Nephron (organoid): ENCODE measurements at regions not wholly inside any gene's neighbourhood (a gene's known extent, or its start where the extent isn't known, plus 50 kb on each side); places are given as distances from the start of the nearest gene placed in this dataset.
A peak's percentile ranks its signal among the peaks of the same experiment; 100 is the strongest.

Experiments used
- H3K27ac Mint-ChIP-seq, 3 experiments: 2 replicates each; pipeline ENCODE4 v1.8.0; 2020; ENCODE audit warnings: mixed read lengths in 3 of 3, mild to moderate bottlenecking in 2 of 3, moderate library complexity in 1 of 3
- H3K27me3 Mint-ChIP-seq: 2 replicates; pipeline ENCODE4 v1.8.0; 2021; ENCODE audit warnings: low read depth, mild to moderate bottlenecking, moderate library complexity, mixed read lengths
- H3K36me3 Mint-ChIP-seq: 2 replicates; pipeline ENCODE4 v1.8.0; 2020; ENCODE audit warnings: low read depth, mixed read lengths
- H3K4me1 Mint-ChIP-seq: 2 replicates; pipeline ENCODE4 v1.8.0; 2020; ENCODE audit warnings: mixed read lengths
- H3K4me3 Mint-ChIP-seq, 3 experiments: 2 replicates each; pipeline ENCODE4 v1.8.0; 2020; ENCODE audit warnings: mild to moderate bottlenecking in 3 of 3, mixed read lengths in 3 of 3, moderate library complexity in 2 of 3
- H3K9me3 Mint-ChIP-seq: 2 replicates; pipeline ENCODE4 v1.8.0; 2020; ENCODE audit warnings: mixed read lengths
- TF ChIP-seq, protein P1 (sequence below), 3 experiments: fragments of 200-600 bp; sonication (generic); IDR thresholded peaks; one replicate each; pipeline ENCODE4 v1.5.0; 2021; ENCODE audit warnings: antibody characterized with exemption in 3 of 3; ENCODE audit not compliant: unreplicated experiment in 3 of 3

DNA sequence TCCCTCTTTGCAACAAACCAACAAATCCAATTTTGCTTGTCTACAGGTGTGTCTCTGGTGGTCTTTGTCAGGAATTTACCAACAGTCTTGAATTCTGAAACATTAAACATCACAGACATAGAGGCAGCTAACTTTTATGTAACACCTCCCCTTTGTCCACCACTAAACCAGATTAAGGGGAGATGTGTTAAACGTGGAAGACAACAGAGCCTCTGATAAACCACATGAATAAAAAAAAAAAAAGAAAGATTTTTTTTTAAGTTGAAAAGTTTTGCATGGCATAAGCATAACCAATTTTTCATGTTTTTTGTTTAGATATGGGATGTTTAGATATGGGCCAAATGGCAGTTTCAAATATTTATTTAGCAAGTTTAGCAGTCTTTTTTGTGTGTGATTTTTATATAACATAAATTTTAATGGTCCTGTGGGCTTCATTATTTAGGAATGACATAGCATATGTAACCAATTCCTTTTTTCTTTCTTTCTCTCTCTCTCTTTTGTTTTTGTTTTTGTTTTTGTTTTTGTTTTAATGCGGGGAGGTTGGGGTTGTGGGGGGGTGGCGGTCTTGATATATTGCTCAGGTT lies 60.7 kb upstream of the BTN3A2 start:
- Mint-ChIP-seq H3K9me3 (no peaks in the 10 kb centered on the region), H3K27me3 (peaks cover 4% of the 10 kb centered on the region), H3K4me3 (peak overlapping the region; percentile 87 to 92 (median 92)), H3K36me3 (no peaks in the 10 kb centered on the region), H3K4me1 (peaks cover 7% of the 10 kb centered on the region), H3K27ac (peak overlapping the region; percentile 86 to 92 (median 91))
- TF ChIP-seq, protein P1, sequence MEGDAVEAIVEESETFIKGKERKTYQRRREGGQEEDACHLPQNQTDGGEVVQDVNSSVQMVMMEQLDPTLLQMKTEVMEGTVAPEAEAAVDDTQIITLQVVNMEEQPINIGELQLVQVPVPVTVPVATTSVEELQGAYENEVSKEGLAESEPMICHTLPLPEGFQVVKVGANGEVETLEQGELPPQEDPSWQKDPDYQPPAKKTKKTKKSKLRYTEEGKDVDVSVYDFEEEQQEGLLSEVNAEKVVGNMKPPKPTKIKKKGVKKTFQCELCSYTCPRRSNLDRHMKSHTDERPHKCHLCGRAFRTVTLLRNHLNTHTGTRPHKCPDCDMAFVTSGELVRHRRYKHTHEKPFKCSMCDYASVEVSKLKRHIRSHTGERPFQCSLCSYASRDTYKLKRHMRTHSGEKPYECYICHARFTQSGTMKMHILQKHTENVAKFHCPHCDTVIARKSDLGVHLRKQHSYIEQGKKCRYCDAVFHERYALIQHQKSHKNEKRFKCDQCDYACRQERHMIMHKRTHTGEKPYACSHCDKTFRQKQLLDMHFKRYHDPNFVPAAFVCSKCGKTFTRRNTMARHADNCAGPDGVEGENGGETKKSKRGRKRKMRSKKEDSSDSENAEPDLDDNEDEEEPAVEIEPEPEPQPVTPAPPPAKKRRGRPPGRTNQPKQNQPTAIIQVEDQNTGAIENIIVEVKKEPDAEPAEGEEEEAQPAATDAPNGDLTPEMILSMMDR (IDR thresholded peaks at IDR 0.05; ENCODE audit: unreplicated experiment in 3 of 3), result no peak

- H3K4me3 Mint-ChIP-seq, result peak overlapping the region; percentile 87 to 92 (median 92)
- H3K27me3 Mint-ChIP-seq, result peaks cover 3% of the 10 kb centered on the region
- H3K36me3 Mint-ChIP-seq, result no peaks in the 10 kb centered on the region
- TF ChIP-seq, protein P1 (IDR thresholded peaks at IDR 0.05; ENCODE audit: unreplicated experiment in 3 of 3), result no peak
- peaks cover 11% of the 10 kb centered on the region for H3K4me1 Mint-ChIP-seq
- H3K27ac Mint-ChIP-seq, result peak overlapping the region; percentile 86 to 92 (median 91)
- no peaks in the 10 kb centered on the region for H3K9me3 Mint-ChIP-seq
Observed at GRCh38 chr6:26304797-26305640, 60.0 kb upstream of the BTN3A2 start.

- H3K9me3 Mint-ChIP-seq, result no peaks in the 10 kb centered on the region
- H3K27ac Mint-ChIP-seq, result peak overlapping the region; percentile 86 to 92 (median 91)
- peaks cover 3% of the 10 kb centered on the region for H3K27me3 Mint-ChIP-seq
- H3K4me1 Mint-ChIP-seq, result peaks cover 17% of the 10 kb centered on the region
- H3K4me3 Mint-ChIP-seq, result peak overlapping the region; percentile 87 to 92 (median 92)
- TF ChIP-seq, protein P1 (IDR thresholded peaks at IDR 0.05; ENCODE audit: unreplicated experiment in 3 of 3), result no peak
- H3K36me3 Mint-ChIP-seq, result no peaks in the 10 kb centered on the region
Observed at GRCh38 chr6:26305641-26305969, 59.4 kb upstream of the BTN3A2 start.

DNA sequence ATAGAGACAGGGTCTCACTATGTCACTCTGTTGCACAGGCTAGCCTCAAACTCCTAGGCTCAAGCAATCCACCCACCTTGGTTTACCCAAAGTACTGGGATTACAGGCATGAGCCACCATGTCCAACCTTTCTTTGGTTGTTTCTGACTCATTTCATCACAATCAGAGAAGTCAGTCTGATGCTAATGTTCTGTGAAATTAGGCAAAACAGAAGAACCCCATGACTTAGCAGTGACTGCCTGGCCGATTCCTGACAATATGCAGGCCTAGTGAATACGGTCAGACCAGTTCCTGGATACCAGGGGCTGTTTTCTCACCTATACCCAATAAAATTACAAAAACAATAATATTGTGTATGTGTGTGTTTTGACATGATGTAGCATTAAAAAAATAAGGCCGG lies 58.8 kb upstream of the BTN3A2 start:
- H3K27ac Mint-ChIP-seq, result no peak overlapping the region
- no peak overlapping the region for H3K4me3 Mint-ChIP-seq
- H3K4me1 Mint-ChIP-seq, result peaks cover 21% of the 10 kb centered on the region
- no peaks in the 10 kb centered on the region for H3K9me3 Mint-ChIP-seq
- TF ChIP-seq, protein P1 (IDR thresholded peaks at IDR 0.05; ENCODE audit: unreplicated experiment in 3 of 3), result no peak
- peaks cover 3% of the 10 kb centered on the region for H3K27me3 Mint-ChIP-seq
- no peaks in the 10 kb centered on the region for H3K36me3 Mint-ChIP-seq

GRCh38 chr6:26307850-26308249 lies 57.1 kb upstream of the BTN3A2 start:
- Mint-ChIP-seq H3K9me3 (no peaks in the 10 kb centered on the region), H3K4me3 (no peak overlapping the region), H3K36me3 (no peaks in the 10 kb centered on the region), H3K27ac (no peak overlapping the region), H3K4me1 (peaks cover 37% of the 10 kb centered on the region), H3K27me3 (peaks cover 3% of the 10 kb centered on the region)
- TF ChIP-seq, protein P1 (IDR thresholded peaks at IDR 0.05; ENCODE audit: unreplicated experiment in 3 of 3), result no peak
